Hepatocyte (in vitro differentiated cells): ENCODE measurements at regions not wholly inside any gene's neighbourhood (a gene's known extent, or its start where the extent isn't known, plus 50 kb on each side); places are given as distances from the start of the nearest gene placed in this dataset.

Source experiments
- EZH2 ChIP-seq: fragments of 200-600 bp; sonication (generic); IDR thresholded peaks from 2 replicates; pipeline ENCODE4 v1.6.1; 2016; ENCODE audit warnings: antibody characterized with exemption, mild to moderate bottlenecking, borderline replicate concordance
- TF ChIP-seq, protein P1 (sequence below): fragments of 200-600 bp; sonication (generic); IDR thresholded peaks from 2 replicates; pipeline ENCODE4 v1.5.1; 2016; ENCODE audit warnings: antibody characterized with exemption, mild to moderate bottlenecking; ENCODE audit not compliant: poor library complexity

DNA sequence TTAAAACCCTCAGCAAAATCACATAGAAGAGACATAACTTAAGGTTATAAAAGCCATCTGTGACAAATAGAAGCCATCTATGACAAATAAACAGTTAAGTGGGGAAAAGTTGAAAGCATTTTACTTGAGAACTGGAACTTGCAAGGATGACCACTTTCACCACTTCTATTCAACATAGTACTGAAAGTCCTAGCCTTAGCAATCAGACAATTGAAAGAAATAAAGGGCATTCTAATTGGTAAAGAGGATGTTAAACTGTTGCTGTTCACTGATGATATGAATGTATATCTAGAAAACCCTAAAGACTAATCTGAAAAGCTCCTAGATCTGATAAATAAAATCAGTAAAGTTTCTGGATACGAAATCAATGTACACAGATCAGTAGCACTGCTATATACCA lies 186.9 kb upstream of the SATB1 start:
- TF ChIP-seq, protein P1, sequence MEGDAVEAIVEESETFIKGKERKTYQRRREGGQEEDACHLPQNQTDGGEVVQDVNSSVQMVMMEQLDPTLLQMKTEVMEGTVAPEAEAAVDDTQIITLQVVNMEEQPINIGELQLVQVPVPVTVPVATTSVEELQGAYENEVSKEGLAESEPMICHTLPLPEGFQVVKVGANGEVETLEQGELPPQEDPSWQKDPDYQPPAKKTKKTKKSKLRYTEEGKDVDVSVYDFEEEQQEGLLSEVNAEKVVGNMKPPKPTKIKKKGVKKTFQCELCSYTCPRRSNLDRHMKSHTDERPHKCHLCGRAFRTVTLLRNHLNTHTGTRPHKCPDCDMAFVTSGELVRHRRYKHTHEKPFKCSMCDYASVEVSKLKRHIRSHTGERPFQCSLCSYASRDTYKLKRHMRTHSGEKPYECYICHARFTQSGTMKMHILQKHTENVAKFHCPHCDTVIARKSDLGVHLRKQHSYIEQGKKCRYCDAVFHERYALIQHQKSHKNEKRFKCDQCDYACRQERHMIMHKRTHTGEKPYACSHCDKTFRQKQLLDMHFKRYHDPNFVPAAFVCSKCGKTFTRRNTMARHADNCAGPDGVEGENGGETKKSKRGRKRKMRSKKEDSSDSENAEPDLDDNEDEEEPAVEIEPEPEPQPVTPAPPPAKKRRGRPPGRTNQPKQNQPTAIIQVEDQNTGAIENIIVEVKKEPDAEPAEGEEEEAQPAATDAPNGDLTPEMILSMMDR, result no peak
- TF ChIP-seq EZH2, result no peak
